Right lung (tissue), 2 donors: ENCODE measurements at regions not wholly inside any gene's neighbourhood (a gene's known extent, or its start where the extent isn't known, plus 50 kb on each side); places are given as distances from the start of the nearest gene placed in this dataset.
"Not testable (repeated sequence)": the region's sequence is repeated elsewhere in the genome, so short reads cannot be mapped to it uniquely, and the experiment has no call there.

Source experiments
- DNase-seq, 2 donors: peaks; one replicate each; pipeline ENCODE4 v3.0.0-alpha.2; 2013

DNA sequence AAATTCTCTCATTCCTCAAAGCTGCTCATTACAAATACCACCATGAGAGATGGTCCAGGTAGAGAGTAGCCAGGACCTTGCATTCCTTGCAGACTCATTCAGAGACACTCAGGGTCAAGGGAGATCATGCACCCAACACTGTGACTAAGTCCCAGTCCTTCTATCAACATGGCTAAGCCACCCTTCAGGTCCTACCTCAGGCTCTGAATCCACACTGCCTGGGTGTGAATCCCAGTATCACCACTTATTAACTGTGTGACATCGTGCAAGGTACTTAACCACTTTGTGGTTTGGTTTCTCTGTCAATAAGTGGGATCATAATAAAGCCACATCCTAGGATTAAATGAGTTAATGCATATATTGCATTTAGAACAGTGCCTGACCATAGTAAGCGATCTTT is 124.1 kb upstream of the NEIL3 start:
- no peak for DNase-seq

DNA sequence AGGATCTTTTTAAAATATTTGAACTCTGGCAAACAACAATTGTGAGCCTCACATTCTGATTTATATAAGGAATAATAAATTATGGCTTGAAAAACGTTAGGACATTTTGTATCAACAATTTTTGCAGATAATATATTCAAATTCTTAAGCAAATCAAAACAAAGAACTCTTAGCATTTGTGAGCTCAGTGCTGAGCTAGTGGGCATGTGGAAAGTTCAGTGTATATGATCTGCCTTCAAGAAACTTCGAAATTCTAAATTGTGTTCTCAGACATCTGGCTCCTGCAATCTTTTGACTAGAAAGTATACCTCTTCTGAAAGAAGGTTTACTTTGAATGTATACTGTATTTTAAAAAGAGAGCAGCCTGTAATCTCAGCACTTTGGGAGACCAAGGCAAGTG is 122.3 kb upstream of the NEIL3 start:
- DNase-seq, result no peak

DNA sequence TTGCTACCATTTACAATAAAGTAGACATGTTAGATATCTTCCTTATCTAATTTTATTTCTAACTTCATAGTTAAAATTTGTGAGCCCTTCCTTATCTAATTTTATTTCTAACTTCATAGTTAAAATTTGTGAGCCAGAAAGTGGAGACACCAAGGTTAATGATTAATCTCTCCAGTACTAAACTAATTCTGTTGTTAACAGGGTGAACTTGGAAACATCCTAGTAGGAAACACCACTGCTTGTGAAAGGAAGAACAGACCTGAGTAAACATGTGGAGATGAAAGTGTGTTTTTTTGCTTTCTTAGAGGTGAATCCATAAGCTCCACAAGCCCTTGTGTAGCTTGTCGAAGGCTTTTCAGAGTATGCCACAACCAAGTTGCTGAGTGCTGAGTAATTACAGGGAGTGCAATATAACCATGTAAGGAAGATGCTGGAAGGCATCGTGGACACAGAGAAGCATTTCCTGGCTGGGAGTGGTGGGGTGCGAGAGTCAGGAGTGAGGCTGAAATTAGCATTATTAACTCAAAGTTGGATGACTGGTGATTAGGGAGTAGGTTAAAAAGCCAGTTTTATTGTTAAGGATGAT is 118.6 kb upstream of the NEIL3 start:
- DNase-seq, result no peak

DNA sequence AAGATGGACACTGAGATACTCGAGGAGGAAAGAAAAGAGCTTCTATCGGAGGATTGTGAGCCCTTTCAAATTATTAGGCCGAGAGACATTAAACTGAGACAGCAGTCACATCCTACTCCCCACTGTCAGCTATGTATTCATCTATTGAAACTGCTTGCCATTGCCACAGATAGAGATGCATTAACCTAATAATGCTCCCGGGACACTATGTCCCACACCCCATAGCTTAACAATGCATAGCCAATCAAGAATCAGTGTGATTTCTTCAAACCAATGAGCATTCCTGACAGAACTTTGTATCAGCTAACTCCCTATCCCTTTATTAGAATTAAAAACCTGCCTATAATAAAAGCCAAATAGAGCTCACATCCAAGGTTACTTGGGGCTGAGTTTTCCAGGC is 118.1 kb upstream of the NEIL3 start:
- no peak for DNase-seq

DNA sequence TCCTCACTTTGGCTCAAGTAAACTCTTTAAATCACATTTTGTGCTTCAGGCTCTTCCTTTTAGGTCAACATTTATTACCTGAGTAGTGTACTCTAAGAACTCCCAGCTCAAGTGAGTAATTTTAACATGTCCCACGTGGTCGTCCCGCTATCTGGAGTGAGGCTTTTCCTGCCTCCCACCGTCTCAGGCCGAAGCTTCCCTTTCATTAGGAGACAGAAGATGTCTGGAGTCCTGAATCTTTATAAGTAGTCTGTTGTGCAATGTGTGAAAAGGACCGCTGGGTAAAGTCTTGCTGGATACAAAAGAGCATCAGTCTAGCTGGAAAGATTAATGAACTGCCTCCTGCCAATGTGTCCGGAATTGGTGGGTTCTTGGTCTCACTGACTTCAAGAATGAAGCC is 117.7 kb upstream of the NEIL3 start:
- no peak for DNase-seq

DNA sequence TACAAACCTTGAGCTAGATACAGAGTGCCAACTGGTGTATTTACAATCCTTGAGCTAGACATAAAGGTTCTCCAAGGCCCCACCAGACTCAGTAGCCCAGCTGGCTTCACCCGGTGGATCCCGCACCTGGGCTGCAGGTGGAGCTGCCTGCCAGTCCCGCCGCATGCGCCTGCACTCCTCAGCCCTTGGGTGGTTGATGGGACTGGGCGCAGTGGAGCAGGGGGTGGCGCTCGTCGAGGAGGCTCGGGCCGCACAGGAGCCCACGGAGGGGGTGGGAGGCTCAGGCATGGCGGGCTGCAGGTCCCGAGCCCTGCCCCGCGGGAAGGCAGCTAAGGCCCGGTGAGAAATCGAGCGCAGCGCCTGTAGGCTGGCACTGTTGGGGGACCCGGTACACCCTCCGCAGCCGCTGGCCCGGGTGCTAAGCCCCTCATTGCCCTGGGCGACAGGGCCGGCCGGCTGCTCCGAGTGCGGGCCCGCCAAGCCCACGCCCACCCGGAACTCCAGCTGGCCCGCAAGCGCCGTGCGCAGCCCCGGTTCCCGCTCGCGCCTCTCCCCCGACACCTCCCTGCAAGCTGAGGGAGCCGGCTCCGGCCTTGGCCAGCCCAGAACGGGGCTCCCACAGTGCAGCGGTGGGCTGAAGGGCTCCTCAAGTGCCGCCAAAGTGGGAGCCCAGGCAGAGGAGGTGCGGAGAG is 116.5 kb upstream of the NEIL3 start:
- DNase-seq, result not testable (repeated sequence)

DNA sequence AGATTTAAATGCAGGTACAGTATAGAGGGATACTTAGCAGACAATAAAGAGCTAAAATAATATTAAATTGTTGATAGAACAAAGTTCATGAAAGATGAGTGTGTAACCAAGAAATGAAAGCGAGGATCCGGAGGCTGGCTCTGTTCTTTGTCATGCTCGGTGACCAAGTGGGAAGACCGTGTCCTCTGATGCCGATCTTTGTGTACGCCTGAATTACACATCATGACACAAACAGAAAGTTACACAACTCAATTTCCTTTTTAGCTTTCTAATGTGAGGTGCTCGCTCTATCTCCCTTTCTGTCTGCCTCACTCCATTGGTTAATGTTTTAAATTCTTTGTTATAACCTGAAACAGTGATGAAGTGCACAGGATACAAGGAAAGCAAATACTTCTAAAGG is 114.8 kb upstream of the NEIL3 start:
- DNase-seq, result no peak

DNA sequence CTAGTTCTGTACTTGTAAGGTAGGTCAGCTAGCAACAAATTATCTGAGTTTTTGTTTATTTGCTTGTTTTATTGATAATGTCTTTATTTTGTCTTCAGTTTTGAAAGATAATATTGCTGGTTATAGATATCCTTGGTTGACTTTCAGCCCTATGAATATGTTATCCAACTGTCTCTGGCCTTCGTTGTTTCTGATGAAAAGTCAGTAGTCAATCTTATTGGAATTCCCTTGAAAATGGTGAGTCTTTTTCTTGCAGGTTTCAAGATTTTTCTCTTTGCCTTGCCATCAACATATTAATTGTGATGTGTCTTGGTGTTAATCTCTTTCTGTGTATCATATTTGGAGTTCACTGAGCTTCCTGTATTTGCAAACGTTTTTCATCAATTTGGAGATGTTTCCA is 113.1 kb upstream of the NEIL3 start:
- DNase-seq, result no peak

DNA sequence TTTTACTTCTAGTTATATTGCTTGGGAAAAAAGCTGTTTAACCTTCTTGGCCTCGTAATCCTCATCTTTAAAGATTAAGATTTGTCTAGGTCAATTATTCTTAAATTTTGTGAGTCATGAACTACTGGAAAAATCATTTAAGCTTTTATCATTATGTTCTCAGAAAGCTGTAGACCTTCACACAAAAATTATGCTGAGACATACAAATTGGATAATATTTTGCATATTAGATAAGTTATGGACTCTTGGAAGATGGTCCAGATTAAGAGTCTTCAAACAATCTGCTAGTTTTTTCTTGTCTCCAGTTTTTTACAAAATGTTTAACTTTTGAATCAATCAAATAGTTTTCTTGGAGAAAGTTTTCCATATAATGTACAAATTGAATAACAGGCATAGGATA is 108.1 kb upstream of the NEIL3 start:
- DNase-seq, result no peak

DNA sequence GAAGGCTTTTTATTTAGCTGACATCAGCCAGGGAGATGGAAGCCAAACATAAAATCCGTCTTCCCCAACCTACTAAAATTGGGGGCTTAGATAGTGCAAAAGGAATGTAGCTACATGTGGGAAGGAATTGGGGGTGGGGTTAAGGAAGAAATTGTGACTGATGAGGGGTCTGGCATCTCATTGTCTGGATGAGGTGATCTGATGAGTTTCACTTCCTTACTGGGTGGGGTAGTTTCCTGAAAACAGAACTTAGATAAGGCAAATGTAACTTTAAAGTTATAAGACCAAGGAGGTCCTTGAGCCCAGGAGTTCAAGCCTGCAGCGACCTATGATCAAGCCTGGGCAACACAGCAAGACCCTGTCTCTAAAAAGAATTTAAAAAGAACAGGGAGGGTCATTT is 105.5 kb upstream of the NEIL3 start:
- no peak for DNase-seq

DNA sequence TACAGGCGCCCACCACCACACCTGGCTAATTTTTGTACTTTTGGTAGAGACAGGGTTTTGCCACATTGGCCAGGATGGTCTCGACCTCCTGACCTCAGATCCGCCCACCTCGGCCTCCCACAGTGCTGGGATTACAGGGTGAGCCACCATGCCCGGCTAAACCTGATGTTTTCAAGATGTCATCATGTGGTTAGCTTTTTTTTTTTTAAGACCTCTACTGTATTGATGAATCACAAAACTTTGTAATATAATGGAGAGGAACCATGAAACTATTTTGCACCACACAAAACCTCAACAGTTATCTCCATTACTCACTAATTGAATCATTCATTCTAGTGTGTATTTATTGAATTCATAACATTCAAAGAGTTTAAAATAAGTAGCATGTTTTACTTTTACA is 94.7 kb upstream of the NEIL3 start:
- DNase-seq, result no peak

DNA sequence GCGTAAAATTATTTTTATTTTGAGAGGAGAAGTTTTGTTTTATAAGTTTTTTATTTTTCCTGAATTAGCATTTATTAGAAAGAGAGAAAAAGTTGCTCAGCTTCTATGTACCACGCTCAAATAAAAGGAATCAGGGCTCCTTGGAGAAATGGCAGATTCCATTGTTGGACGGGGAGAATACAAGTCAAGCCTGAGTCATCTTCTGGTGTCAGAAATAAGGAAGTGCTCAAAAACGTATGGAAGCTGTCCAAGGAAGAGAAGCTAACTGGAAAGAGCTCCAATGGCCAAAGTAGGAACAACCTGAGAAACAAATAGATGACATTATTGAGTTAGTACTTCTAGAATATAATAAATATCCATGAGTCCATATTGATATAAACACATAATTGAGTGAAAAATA is 89.3 kb upstream of the NEIL3 start:
- no peak for DNase-seq

DNA sequence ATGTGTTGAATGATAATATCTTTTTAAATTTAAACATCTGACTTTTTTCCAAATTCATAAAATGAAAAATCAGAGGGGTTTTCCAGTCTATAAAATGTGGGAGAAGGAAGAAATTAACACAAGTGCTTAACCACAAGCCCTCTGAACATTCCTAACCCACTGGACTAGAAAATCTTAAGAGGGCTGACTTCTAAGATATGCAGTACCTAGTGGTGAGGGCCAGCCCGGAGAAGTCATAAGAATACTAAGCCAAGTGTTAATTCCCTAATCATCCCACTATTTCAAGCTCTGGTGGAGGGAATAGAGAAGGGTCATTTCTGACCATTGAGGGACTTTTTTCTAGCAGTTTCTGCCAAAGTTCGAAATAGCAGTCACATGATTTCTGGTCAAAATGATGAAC is 86.9 kb upstream of the NEIL3 start:
- DNase-seq, result no peak

DNA sequence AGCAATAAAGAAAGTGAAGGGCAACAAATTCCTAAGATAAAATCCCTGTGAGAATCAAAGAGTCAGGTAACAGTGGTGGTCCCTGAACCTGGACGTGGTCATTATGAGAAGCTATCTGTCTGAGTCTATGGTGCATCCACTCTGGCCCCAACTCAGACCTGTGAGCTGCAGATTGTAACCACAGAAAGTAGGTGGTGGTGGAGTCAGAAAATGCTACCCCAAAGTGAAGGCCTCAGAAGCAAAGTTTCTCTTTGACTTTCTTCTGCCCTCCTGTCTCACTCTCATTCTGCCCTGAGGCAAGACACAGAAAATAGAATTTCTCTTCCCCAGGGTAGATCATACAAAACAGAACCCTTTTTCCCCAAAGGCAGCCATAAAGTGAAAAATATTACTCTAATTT is 84.1 kb upstream of the NEIL3 start:
- no peak for DNase-seq

DNA sequence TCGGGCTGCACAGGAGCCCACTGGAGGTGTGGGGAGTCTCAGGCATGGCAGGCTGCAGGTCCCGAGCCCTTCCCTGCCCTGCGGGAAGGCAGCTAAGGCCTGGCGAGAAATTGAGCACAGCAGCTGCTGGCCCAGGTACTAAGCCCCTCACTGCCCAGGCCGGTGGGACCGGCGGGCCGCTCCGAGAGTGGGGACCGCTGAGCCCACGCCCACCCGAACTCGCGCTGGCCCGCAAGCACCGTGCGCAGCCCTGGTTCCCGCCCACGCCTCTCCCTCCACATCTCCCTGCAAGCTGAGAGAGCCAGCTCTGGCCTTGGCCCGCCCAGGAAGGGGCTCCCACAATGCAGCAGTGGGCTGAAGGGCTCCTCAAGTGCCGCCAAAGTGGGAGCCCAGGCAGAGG is 82.0 kb upstream of the NEIL3 start:
- no peak for DNase-seq

DNA sequence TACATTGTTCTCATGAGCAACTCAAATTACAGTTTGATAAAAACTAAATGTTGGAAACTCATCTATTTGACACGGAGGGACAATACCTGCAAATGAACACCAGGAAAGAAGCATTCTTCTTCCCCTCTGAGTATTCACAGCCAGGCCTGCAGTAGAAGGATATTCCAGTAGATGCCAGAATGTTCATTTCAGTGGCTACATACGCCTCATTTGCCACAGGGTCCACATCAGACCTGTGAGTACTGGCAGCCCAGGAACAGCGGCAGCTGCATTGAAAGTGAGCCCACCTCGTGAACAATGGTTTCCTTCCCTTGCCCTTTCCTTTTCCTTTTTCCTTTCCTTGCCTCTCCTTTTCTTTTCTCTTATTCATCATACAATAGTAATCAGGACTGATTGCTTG is 81.1 kb upstream of the NEIL3 start:
- DNase-seq, result no peak

DNA sequence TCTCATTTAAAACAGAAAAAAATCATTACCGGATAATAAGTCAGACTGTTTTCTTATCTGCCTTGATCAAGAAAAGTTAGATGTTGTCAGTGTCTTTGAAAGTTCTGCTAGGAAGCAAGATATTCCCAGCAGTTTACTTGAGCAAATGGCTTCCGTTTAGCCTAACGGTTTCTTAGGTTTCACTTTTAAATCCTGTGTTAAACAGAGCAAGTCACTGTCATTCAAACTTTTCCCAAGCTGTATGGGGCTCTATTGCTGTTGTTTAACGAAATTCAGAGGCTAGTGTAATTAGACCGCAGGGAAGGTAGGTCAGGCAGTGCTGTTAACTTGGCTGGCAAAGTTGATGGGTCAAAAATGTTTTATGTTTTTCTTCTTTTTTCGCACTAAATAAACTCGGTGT is 80.3 kb upstream of the NEIL3 start:
- DNase-seq, result no peak

DNA sequence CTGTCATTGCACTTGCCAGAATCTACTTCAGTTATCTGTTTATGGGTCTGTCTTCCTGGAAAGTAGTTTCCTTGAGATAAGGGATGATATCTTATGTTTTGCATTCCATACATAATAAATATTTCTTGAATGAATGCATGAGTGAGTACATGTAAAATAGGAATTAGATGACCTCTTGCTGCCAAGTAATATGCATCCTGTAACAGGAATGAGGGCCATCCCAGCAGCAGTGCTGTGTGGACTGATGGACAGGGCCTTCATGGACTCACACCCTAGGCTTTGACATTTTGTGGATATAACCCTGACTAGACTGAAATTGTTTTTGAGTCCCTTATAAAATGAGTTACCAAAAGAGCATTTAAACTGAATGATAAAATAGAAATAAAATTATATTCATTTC is 77.2 kb upstream of the NEIL3 start:
- no peak for DNase-seq

DNA sequence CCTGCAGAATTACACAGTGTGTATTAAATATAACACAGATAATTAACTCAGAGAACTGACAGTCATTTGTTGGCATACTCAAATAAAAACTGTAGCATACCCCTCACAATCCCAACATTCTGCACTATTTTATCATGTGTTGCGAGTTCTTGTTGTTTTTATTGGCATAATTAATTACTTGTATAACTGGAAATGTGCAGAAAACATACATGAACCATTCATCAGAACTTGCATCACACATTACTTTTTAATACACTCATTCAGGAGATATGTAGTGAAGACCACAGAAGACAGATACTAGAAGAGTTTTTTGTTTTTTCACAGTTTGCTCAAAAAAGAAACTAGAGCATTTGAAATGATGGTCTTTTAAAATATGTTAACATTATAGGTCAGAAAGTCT is 74.6 kb upstream of the NEIL3 start:
- DNase-seq, result no peak

DNA sequence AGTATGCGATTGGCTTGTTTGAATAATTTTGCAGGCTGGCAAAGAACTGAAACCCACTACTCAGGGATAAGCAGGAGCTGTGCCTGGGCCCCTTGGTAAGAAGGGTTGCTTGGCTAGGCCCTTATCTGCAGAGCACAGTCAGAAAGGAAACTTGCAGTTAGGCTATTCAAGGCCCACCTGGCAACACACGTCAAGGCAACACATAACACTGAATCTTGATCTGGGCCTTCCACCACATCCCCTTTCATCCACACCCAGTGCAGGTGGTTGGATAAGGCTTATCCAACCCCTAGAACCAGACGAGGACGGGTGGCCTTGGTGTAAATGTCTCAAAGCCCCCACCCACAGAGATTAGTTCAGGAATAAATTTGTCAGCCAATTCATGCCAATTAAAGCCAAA is 72.8 kb upstream of the NEIL3 start:
- no peak for DNase-seq

DNA sequence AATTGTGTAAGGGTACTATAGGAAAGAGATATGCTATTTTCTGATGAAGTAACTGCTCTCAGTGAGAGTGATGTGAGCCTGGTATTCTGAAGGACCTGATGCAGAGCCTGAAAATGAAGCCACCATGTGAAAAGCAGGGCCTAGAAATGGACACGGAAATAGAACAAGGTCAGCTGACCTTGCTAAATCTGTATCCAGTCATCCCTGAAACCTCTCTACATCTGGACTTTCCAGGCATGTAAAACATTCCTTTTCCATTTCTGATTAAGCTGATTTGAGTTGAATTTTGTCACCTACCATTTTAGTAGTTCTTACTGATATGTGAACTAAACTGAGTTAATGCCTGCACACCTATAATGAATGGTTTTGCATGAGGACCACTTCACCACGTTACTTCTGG is 72.4 kb upstream of the NEIL3 start:
- no peak for DNase-seq

DNA sequence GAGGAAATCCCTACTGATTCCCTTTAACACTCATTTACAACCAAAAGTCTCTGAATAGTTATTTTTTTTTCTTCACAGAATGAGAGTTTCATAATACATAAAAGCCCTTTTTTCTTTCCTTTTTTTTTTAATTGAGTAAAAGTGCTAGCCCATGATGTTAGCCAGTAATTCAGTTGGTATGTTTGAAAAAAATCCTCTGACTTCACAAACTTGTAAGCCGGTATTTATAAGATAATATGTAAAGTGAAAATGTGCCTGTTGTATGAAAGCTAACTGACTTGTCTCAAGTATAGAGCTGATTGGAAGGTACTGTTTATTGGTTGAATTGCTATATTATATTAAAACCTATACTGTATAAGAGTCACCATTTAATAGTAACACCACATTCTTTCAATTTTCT is 70.2 kb upstream of the NEIL3 start:
- no peak for DNase-seq

DNA sequence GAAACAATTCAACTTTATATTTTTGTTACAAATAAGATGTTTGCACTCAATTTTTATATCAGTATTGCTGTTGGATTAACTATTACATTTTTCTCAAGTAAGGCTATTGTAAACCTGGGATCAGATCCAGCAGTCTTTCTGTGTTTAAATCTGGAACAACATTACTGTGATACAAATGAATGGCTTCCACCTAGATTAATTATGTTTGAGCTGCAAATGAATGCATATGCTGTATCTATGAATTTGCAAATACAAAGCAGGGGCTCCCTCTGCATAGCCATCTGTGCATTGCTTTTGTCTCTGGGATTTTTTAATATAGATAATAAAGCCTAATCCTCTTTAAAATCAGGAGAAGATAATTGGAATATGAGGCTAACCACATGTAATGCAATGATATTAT is 69.8 kb upstream of the NEIL3 start:
- no peak for DNase-seq

DNA sequence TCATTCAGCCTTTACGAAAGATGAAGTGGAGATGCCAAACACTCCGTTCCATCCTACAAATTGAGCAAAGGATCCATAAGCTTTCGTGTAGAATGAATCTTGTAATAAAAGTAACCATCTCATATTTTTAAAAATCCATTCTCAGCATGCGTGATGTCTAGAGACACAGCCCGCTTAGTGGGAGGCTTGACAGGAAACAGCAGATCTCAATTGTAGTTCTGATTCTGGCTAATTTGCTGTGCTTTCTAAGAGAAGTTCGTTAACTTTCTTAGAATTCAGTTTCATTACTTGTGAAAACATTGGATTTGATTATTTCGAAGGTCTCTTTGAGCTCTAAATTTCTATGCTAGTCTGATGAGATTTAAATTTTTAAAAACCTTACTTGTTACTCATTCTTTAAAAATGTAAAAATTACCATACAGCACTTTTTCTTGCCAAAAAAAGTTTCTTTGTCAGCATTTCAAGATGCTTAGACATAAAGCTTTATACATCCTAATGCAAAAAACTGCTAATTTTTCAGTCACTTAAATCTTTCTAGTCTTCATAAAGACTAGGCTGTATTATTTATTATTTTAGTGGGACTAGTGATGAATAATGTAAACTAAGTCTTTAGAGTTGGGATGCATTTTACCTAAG is 66.9 kb upstream of the NEIL3 start:
- DNase-seq, result no peak
